Erythroblast (primary cell): ENCODE measurements at regions not wholly inside any gene's neighbourhood (a gene's known extent, or its start where the extent isn't known, plus 50 kb on each side); places are given as distances from the start of the nearest gene placed in this dataset.

Experiments used
- GATA1 ChIP-seq: IDR thresholded peaks from 2 replicates; pipeline ENCODE4 v1.6.1; 2011; ENCODE audit warnings: low read depth, mild to moderate bottlenecking, control low read depth, low read length, moderate library complexity
- POLR2A ChIP-seq: IDR thresholded peaks from 2 replicates; pipeline ENCODE4 v1.6.1; 2011; ENCODE audit warnings: mild to moderate bottlenecking, low read length

DNA sequence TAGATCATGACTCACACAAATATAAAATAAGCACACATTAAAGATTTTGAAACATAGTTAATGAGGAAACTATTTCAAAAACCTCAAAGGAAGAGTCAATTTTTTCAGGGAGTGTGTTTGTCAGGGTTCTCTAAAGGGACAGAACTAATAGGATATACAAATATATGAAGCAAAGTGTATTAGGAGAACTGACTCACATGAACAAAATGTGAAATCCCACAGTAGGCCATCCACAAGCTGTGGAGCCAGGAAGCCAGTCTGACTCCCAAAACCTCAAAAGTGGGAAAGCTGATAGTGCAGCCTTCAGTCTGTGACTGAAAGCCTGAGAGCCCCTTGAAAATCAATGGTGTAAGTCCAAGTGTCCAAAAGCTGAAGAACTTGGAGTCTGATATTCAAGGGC is 898.0 kb upstream of the EYS start:
- TF ChIP-seq POLR2A (no peak), GATA1 (no peak)
